UCSD-AML1 (cell line): ENCODE measurements at regions not wholly inside any gene's neighbourhood (a gene's known extent, or its start where the extent isn't known, plus 50 kb on each side); places are given as distances from the start of the nearest gene placed in this dataset.

Experiments used
- DNase-seq: peaks from one replicate; lab custom pipeline; 2025; ENCODE audit not compliant: unreplicated experiment; lab: John Stamatoyannopoulos, UW

DNA sequence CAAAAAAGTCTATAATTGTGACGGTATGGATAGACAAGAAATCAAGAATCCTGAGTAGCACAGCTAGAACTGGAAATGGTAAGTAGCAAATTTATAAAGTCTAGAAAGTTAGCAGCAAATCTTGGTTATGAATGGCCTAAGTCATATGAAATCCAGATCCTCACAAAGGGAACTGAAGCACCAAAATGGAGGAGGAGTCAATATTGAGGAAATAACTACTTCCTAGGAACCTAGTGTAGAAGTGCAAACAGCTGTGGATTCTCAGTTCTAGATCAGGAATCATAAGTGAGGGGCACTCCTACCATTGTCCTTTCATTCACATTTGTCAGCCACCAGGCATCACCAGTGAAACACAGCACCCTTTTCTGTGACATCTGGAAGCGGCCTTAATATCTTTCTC, 202.2 kb upstream of the DCN start:
- DNase-seq, result no peak

- no peak for DNase-seq
These were observed 201.7 kb upstream of the DCN start for GRCh38 chr12:91384366-91384765.

GRCh38 chr12:91383099-91383498, 200.5 kb upstream of the DCN start:
- DNase-seq, result no peak

DNA sequence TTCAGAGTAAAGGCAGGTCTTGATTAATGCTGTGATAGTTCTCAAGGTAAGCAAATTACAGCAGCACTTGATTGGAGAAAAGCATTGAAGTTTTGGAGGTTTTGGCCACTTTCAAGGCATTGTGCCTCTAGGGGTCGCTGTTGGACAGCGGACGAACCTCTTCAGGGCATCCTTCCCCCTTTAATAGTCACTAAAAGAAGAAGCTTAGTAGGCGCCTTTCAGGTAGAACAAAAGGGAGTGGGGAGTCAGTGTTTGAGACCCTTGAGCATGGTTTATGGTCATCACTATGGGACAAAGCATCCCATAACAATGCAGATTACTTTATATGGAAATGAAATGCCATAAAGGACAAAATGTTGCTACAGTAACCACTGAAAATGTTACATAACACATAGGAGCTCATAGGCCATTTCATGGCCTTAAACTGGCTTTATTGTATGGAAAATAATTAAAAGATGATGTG, 199.5 kb upstream of the DCN start:
- peak; percentile 62 for DNase-seq

- DNase-seq, result no peak
These were observed 198.7 kb upstream of the DCN start for GRCh38 chr12:91381309-91381804.

DNA sequence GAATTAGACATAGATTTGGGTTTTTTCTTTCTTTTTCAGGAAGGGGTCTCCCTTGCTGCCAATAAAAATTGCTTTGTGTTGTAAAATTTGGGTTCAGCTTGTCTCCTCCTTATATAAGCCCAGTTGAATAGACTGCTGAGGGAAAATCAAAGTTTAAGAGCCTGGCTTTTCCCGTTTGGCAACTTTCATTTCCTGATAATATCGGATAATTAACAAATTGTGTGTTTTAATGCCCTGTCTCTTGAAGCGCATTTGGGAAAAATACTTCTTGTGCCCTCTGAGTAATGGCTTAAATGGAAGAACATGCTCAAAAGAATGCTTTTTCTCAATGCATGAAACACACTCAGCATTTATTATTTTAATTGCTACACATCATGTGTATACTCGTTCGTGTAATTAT, 198.0 kb upstream of the DCN start:
- no peak for DNase-seq

- DNase-seq, result no peak
These were observed 196.6 kb upstream of the DCN start for GRCh38 chr12:91379051-91379775.

DNA sequence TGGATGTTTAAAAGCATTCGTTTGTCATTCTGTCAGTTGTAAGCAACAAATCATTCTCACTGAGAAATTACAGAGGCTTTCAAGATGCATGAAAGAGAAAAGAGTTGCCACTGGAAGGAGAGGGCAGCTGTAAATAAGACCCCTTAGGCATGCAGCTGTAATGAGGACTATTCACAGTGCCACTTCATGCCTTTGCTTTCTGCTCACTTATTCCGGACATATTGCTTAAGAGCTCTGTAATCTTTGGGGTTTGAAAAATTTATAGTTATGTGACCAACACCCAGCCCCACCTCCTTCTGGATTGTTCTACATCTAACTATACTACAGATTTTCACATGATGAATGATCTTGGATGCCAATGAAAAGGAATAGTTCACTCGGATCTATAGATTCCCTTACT, 194.8 kb upstream of the DCN start:
- DNase-seq, result no peak

DNA sequence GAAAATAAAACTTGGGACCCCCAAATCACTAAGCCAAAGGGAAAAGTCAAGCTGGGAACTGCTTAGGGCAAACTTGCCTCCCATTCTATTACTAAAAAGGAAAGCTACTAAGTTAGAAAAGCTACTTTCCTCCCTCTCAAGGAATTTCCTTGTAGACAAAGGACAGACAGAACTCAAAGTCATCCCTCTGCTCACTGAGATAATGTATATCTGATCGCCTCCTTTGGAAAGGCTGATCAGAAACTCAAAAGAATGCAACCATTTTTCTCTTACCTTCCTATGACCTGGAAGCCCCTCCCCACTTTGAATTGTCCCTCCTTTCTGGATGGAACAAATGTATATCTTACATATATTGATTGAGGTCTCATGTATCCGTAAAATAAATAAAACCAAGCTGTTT, 190.5 kb upstream of the DCN start:
- no peak for DNase-seq

- no peak for DNase-seq
These were observed 187.7 kb upstream of the DCN start for GRCh38 chr12:91370086-91370868.

- DNase-seq, result no peak
These were observed 186.0 kb upstream of the DCN start for GRCh38 chr12:91368613-91369012.

- DNase-seq, result no peak
These were observed 184.7 kb upstream of the DCN start for GRCh38 chr12:91367234-91367849.

DNA sequence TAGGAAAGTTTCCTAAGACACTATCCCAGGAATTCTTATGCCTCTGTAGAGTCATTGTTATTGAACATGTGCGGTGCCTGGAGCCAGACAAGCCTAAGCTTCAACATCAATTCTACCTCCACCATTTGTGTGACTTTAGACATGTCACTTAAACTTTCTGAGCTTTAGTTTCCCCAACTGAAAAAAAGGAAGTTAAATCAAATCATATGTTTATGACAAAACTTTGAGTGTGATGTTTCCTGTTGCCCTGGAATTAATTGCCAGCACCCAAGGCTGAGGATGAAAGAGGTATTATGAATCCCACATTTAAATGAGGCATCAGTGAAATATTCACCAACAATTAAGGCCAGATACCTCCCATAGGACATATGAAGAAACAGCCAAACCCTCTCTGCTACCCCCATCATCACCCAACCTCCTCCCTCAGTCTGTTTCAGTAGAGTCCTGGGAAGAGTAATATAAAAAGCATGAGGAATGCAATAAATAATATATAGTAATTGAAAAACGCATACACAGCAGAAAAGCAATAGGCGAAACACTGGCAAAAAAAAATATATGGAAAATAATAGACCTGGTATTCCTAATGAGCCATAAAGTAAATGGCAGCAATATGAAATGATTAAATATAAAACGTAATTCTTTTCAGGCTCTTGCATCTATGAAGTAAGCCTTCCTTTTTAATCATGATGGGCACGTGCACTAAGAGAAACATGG, 182.0 kb upstream of the DCN start:
- DNase-seq, result no peak

DNA sequence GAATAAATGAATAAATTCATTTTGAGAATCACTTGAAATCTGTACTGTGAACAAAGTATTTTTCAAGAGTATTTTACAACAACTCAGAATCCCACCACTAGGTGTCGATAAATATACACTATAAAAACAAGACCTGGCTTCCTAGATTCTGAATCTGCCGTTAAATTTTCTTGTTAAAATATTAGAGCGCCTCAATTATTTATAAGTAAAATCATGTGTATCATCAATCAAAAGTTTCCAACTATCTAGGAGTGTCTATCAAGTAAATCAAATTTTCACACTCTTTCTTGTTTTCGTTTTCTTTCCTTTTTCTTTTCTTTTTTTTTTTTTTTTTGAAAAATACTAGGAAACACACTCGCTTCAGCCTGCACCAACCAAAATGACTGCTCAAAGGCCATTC, 179.2 kb upstream of the DCN start:
- no peak for DNase-seq

DNA sequence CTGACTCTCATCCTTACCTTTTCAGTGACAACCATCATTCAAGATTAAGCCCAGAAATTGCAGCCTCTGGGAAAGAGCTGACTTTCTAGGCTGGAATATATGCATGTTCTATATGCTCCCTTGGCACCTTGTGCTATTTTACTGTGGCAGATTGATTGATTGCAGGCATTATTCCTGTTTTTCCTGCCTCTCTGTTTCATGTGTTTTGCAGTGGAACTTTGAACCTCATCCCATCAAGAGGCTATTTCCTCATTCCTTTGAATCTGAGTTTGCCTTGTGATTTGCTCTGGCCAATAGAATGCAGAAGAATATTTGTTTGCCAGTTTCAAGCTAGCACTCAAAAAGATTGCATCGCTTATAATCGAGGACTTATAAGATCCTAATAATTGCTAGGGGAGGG, 174.8 kb upstream of the DCN start:
- DNase-seq, result no peak

DNA sequence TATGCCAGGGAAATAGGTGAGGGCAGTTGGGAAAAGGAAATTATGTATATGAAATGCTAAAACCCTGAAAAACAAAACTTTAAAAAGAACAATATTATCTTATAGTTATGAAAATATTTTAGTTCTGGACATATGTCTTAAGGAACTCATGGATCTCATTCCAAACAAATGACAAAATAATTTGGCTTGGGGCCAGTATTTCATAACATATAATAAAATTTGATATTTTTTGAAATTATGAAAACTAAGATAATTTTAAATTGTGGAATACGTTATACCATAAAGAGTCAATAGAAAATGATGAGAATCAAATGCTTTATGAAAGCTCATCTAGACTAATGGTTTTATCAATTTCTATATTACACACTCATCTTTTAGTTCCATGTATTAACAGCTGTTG, 173.8 kb upstream of the DCN start:
- no peak for DNase-seq

- peak; percentile 16 for DNase-seq
These were observed 172.8 kb upstream of the DCN start for GRCh38 chr12:91355150-91356006.

- no peak for DNase-seq
These were observed 170.6 kb upstream of the DCN start for GRCh38 chr12:91353266-91353665.

- no peak for DNase-seq
These were observed 166.9 kb upstream of the DCN start for GRCh38 chr12:91349476-91349875.

- no peak for DNase-seq
These were observed 165.0 kb upstream of the DCN start for GRCh38 chr12:91347481-91348214.
